HG03571 (cell line): ENCODE measurements at regions not wholly inside any gene's neighbourhood (a gene's known extent, or its start where the extent isn't known, plus 50 kb on each side); places are given as distances from the start of the nearest gene placed in this dataset.

ENCODE experiments used
- ATAC-seq: cut with Tn5 transposase; IDR thresholded peaks from one replicate; pipeline ENCODE4 v1.9.1; 2021; ENCODE audit not compliant: unreplicated experiment

GRCh38 chr18:67300498-67300897 is 216.0 kb downstream of the DSEL start:
- no peak for ATAC-seq

GRCh38 chr18:67292814-67293213 is 223.7 kb downstream of the DSEL start:
- no peak for ATAC-seq

GRCh38 chr18:67290421-67290820 is 226.1 kb downstream of the DSEL start:
- ATAC-seq, result no peak

- no peak for ATAC-seq
Measured at GRCh38 chr18:67285583-67285982, 230.9 kb downstream of the DSEL start.

- ATAC-seq, result no peak
Measured at GRCh38 chr18:67282796-67283195, 233.7 kb downstream of the DSEL start.

GRCh38 chr18:67281746-67282145 is 234.8 kb downstream of the DSEL start:
- no peak for ATAC-seq

GRCh38 chr18:67280486-67281242 is 235.9 kb downstream of the DSEL start:
- ATAC-seq, result no peak

GRCh38 chr18:67279988-67280387 is 236.5 kb downstream of the DSEL start:
- no peak for ATAC-seq

- no peak for ATAC-seq
Measured at GRCh38 chr18:67278984-67279383, 237.5 kb downstream of the DSEL start.

- ATAC-seq, result no peak
Measured at GRCh38 chr18:67276638-67277037, 239.9 kb downstream of the DSEL start.

GRCh38 chr18:67273288-67273687 is 243.2 kb downstream of the DSEL start:
- no peak for ATAC-seq

- ATAC-seq, result no peak
Measured at GRCh38 chr18:67269206-67269605, 247.3 kb downstream of the DSEL start.

- ATAC-seq, result no peak
Measured at GRCh38 chr18:67268530-67268929, 248.0 kb downstream of the DSEL start.

- no peak for ATAC-seq
Measured at GRCh38 chr18:67266246-67267237, 250.0 kb downstream of the DSEL start.

- ATAC-seq, result no peak
Measured at GRCh38 chr18:67265464-67266245, 250.9 kb downstream of the DSEL start.

- no peak for ATAC-seq
Measured at GRCh38 chr18:67261931-67262552, 254.5 kb downstream of the DSEL start.

GRCh38 chr18:67260841-67261240 is 255.7 kb downstream of the DSEL start:
- ATAC-seq, result no peak

- ATAC-seq, result no peak
Measured at GRCh38 chr18:67250776-67251424, 265.6 kb downstream of the DSEL start.

GRCh38 chr18:67243799-67244587 is 272.5 kb downstream of the DSEL start:
- no peak for ATAC-seq
